Psoas muscle (tissue), 7 donors: ENCODE measurements at regions not wholly inside any gene's neighbourhood (a gene's known extent, or its start where the extent isn't known, plus 50 kb on each side); places are given as distances from the start of the nearest gene placed in this dataset.
A peak's percentile ranks its signal among the peaks of the same experiment; 100 is the strongest.
"Not testable (repeated sequence)": the region's sequence is repeated elsewhere in the genome, so short reads cannot be mapped to it uniquely, and the experiment has no call there.

Source experiments
- ATAC-seq, 4 donors: fragments of 200-7000 bp; cut with Tn5 transposase; one replicate each; pipeline ENCODE4 v1.9.1; 2020; ENCODE audit warnings: moderate library complexity in 3 of 4, mild to moderate bottlenecking in 2 of 4
- DNase-seq, 2 donors: peaks; one replicate each; pipeline ENCODE4 v3.0.0-alpha.2; 2020
- H3K27ac ChIP-seq: fragments of 200-600 bp; one replicate; pipeline ENCODE4 v1.8.0; 2022
- H3K27me3 ChIP-seq, 3 donors: fragments of 200-600 bp in 1 of 3; one replicate each; pipeline versions ENCODE4 v1.6.1 to v1.8.0; 2013 to 2022; ENCODE audit warnings: low read length in 2 of 3, mild to moderate bottlenecking in 2 of 3, moderate library complexity in 1 of 3; ENCODE audit not compliant: insufficient read depth in 3 of 3
- H3K36me3 ChIP-seq, 2 donors: fragments of 200-600 bp in 1 of 2; one replicate each; pipeline versions ENCODE4 v1.6.1 to v1.8.0; 2013 to 2022; ENCODE audit warnings: low read depth in 1 of 2, mild to moderate bottlenecking in 1 of 2, moderate library complexity in 1 of 2; ENCODE audit not compliant: insufficient read depth in 1 of 2
- H3K4me1 ChIP-seq: fragments of 200-600 bp; one replicate; pipeline ENCODE4 v1.8.0; 2022
- H3K4me3 ChIP-seq: fragments of 200-600 bp; one replicate; pipeline ENCODE4 v1.8.0; 2022; ENCODE audit warnings: mild to moderate bottlenecking
- H3K9me3 ChIP-seq: fragments of 200-600 bp; one replicate; pipeline ENCODE4 v1.8.0; 2022
- CTCF ChIP-seq: fragments of 200-600 bp; IDR thresholded peaks from one replicate; pipeline ENCODE4 v1.8.0; 2022; ENCODE audit warnings: antibody characterized with exemption
- WGBS, 3 donors: extraction: QIAGEN DNeasy Blood & Tissue Kit; methylation state at CpG; one replicate each; pipeline versions ENCODE4 v1.1.6 to v1.1.7; 2013; 5-methylcytosine and 5-hydroxymethylcytosine counted together
- intact Hi-C, 2 donors: fragments of 100-400 bp; cut with DNase I; formaldehyde crosslinking; loops; one replicate each; pipeline versions ENCODE4 v1.11.0 to v1.14.2; 2022
- donor health status: healthy with polysubstance abuse.
- donor health status: DM: no; HTN: no; CAD: no; lungs with moderate emphysema.
- donor health status: Bipolar disorder and iron deficiency.
- donor health status: healthy.
- donor health status: DM: yes; HTN: yes; CAD: no.
- donor health status: DM: no; HTN: no; CAD: no.
- donor health status: DM: yes; HTN: yes; CAD: no.

DNA sequence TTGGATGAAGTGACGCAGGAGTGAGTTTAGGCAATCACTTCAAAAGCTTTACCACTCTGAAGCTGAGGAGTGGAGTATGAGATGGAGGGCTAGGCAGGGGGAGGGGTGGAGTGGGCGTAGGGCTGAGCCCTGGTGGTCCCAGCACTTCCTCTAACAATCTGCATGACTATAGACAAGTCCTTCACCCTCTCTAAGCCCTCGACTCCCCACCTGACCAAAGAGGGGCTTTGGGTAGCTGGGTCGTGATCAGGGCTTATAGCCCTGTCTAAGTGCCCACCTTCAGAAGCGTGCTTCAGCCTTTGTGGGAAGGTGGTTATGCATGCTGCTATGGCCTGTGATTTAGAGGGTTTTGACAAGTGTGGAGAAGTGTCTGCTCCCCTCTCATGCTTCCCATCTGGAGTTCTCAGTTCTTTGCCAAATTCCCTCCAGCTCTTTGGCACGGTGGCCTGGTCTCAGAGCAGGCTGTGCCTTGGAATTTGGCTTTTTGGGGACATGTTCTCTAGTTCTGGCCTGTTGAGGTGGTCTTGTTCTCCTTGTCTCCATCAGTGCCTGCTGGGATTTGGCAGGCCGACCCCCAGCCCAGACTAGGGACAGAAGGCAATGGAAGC, 53.0 kb downstream of the ACTBL2 start:
- H3K4me1 ChIP-seq: no peaks in the 10 kb centered on the region

GRCh38 chr5:57429021-57429420, 53.6 kb downstream of the ACTBL2 start:
- intact Hi-C loops, H3K4me1 ChIP-seq, H3K27ac ChIP-seq, H3K27me3 ChIP-seq, H3K4me3 ChIP-seq, H3K36me3 ChIP-seq, DNase-seq, H3K9me3 ChIP-seq, ATAC-seq: not testable (repeated sequence)
- WGBS, 3 donors: 75 to 89% (median 85%) methylated on average over 2 of the region's 2 CpGs

More for the DNA sequence above, 53.0 kb downstream of the ACTBL2 start:
- intact Hi-C loops: no loop called here
- Histone ChIP-seq H3K9me3 (no peaks in the 10 kb centered on the region), H3K27me3 (no peaks in the 10 kb centered on the region), H3K36me3 (no peaks in the 10 kb centered on the region), H3K27ac (no peak overlapping the region), H3K4me3 (no peak overlapping the region)
- TF ChIP-seq CTCF: no peak
- 60 to 66% (median 60%) methylated on average over 6 to 7 of the region's 7 CpGs for WGBS, 3 donors
- ATAC-seq (no peak), DNase-seq (no peak)

DNA sequence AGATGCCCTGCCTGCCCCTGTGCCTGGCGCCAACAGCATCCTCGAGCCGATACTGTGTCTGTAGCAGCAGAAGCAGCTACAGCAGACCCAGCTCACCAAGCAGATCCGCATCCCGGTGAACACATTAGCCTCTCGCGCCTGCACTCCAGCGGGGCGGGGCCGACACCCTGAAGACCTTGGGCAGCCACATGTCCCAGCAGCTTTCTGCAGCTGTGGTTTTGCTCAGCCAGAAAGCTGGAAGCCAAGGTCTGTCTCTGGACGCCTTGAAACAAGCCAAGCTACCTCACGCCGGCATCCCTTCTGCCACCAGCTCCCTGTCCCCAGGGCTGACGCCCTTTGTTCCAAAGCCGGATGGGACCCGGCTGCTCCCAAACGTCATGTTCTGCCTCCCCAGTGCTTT, 59.6 kb downstream of the ACTBL2 start:
- Histone ChIP-seq H3K36me3 (no peaks in the 10 kb centered on the region), H3K4me1 (no peaks in the 10 kb centered on the region), H3K4me3 (no peak overlapping the region), H3K27ac (no peak overlapping the region), H3K27me3 (no peaks in the 10 kb centered on the region), H3K9me3 (no peaks in the 10 kb centered on the region)
- 77 to 80% (median 79%) methylated on average over 17 of the region's 17 CpGs for WGBS, 3 donors
- TF ChIP-seq CTCF: no peak
- intact Hi-C loops: no loop called here
- ATAC-seq (no peak), DNase-seq (peak in 1 of 2 donors; percentile 59)

DNA sequence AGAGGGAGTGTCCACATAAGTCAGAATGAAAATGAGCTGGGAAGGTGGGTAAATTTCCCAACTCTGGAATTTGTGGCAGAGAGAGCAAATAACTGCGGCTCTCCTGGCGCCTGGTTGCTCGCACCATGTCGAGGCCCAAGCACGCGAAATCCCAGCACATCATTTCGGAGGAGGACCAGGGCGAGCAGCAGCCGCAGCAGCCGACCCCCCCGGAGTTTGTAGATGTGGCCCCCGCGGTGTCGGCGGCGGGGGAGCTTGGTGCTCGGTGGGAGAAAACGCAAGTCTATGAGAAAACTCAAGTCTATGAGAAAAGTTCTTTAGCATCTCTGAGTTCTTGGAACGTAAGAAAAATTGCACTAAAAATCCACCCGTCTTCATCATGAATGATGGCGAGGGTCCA, 60.3 kb downstream of the ACTBL2 start:
- DNase-seq: no peak
- ATAC-seq: no peak
- no peaks in the 10 kb centered on the region for H3K4me1 ChIP-seq
- no peak overlapping the region for H3K27ac ChIP-seq
- intact Hi-C loops: no loop called here
- WGBS, 3 donors: 91% methylated on average over 21 of the region's 21 CpGs
- no peak for TF ChIP-seq CTCF
- H3K4me3 ChIP-seq: no peak overlapping the region
- no peaks in the 10 kb centered on the region for H3K36me3 ChIP-seq
- H3K27me3 ChIP-seq: no peaks in the 10 kb centered on the region
- no peaks in the 10 kb centered on the region for H3K9me3 ChIP-seq

DNA sequence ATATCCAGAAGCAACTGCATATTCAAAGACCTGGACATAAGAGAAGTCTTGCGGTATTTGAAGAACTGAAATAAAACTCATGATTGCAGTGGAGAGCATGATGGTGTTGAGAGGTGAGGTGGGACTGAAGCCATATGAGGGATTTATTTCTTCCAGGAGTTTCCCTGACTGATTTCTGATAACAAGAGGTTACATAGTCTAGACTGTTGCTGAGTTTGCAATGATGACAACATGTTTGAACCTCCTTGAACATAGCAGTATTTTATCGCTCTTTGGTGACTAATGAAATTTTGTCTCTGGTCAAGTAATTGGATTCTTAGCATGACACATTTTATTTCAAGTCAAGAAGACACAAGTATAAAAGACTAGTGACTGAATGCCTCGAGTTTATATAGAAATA, 61.8 kb downstream of the ACTBL2 start:
- TF ChIP-seq CTCF: no peak
- H3K9me3 ChIP-seq: no peaks in the 10 kb centered on the region
- DNase-seq (no peak), ATAC-seq (no peak)
- H3K36me3 ChIP-seq: no peaks in the 10 kb centered on the region
- no peaks in the 10 kb centered on the region for H3K4me1 ChIP-seq
- no peak overlapping the region for H3K27ac ChIP-seq
- H3K4me3 ChIP-seq: no peak overlapping the region
- 77 to 81% (median 80%) methylated on average over 3 of the region's 3 CpGs for WGBS, 3 donors
- no peaks in the 10 kb centered on the region for H3K27me3 ChIP-seq
- intact Hi-C loops: no loop called here
